ENCODE measurements at regions not wholly inside any gene's neighbourhood (a gene's known extent, or its start where the extent isn't known, plus 50 kb on each side); places are given as distances from the start of the nearest gene placed in this dataset.
"Not testable (repeated sequence)": the region's sequence is repeated elsewhere in the genome, so short reads cannot be mapped to it uniquely, and the experiment has no call there.

DNA sequence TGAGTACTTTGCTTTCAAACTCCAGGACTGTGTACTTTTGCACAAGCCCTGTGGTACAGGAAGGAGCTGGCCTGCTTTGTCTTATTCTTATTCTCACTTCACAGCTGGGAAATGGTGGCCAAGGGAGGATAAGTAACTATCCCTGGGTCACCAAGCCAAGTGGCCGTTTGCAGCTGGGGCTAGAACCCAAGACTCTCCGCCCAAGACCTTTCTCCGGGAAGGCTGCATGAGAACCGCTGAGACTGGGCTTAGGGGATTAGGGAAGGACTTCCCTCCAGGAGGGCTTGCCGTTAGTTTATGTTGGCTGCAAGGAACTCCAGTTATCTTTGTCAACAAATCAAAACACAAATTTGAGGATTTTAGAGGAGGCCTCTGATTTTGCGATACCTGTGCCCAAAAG lies 109.5 kb upstream of the ADRA1D start:
- DNase-seq (ENCODE audit: low read depth in 2 of 2): no peak

- DNase-seq (ENCODE audit: low read depth in 2 of 2): no peak
Observed at GRCh38 chr20:4352348-4352747, 103.3 kb upstream of the ADRA1D start.

DNA sequence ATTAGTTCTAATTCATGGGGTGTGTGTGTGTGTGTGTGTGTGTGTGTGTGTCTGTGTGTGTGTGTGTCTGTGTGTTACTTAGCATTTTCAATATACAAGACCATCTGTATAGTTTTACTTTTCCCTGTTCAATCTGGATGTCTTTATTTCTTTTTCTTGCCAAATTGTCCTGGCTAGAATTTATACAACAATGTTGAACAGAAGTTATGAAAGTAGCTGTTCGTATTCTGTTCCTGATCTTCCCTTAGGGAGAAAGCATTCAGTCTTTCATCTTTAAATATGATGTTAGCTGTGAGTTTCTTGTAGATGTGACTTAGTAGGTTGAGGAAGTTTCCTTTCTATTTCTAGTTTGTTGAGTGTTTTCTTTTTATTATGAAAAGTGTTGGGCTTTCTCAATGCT lies 101.0 kb upstream of the ADRA1D start:
- DNase-seq (ENCODE audit: low read depth in 2 of 2): no peak

- no peak for DNase-seq (ENCODE audit: low read depth in 2 of 2)
Observed at GRCh38 chr20:4344670-4345069, 95.6 kb upstream of the ADRA1D start.

DNA sequence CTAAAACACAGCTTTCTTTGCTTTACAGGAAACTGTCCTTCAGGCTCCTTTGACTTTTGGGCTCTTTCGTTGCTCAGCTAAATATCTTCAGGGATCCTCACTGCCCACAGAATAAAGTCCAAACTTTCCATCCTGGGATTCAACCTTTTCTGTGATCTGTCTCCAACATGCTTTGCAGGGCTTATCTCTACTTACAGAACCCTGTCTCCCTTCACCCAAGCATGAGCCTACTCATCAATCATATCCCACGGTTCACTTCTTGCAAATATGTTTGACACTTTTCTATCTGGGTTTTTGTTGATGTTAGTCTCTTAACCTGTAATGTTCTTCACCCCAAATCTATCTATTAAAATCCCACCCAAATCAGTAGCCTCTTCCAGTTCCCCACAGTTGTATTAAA lies 93.5 kb upstream of the ADRA1D start:
- DNase-seq (ENCODE audit: low read depth in 2 of 2): no peak

GRCh38 chr20:4341804-4342485 lies 92.9 kb upstream of the ADRA1D start:
- DNase-seq (ENCODE audit: low read depth in 2 of 2): no peak

GRCh38 chr20:4335722-4336121 lies 86.6 kb upstream of the ADRA1D start:
- DNase-seq (ENCODE audit: low read depth in 2 of 2): no peak

GRCh38 chr20:4332121-4332860 lies 83.2 kb upstream of the ADRA1D start:
- no peak for DNase-seq (ENCODE audit: low read depth in 2 of 2)

GRCh38 chr20:4330011-4330410 lies 80.9 kb upstream of the ADRA1D start:
- DNase-seq (ENCODE audit: low read depth in 2 of 2): no peak

DNA sequence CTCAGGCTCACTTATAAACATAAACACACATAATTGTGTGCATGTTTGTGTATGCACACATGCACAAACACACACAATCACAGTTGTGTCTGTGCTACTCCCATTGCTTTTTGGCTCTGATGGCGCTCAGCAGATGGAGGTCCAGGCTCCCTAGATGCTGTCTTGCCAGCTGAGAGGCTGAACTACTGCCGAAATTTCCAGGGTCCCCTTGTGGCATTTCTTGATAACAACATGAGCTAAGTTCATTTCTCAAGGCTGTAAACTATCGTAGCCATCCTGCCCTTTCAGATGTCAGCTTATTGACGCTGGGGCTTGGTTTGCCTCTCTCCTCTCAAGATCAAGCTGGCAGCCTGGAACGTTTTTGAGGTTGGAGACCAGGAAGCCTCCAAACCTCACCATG lies 80.1 kb upstream of the ADRA1D start:
- no peak for DNase-seq (ENCODE audit: low read depth in 2 of 2)

DNA sequence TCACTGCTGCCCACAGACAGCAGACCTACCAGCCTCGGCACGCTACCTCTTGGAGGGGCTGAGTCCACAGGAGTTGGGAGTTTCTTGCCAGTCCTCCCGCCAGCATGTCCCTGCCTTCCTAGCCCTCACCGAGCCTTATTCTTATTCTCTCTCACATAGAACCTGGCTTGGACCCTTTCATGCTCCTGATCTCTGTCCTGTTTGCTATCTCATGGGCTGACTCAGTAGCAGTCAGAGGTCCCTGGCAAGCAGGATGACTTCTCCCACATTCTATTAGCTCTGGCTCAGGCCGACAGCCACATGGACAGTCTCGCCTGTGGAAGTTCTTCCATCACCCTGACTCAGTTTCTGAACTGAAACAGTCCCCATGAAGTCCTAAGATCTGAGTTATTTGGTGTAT lies 79.5 kb upstream of the ADRA1D start:
- DNase-seq (ENCODE audit: low read depth in 2 of 2): no peak

DNA sequence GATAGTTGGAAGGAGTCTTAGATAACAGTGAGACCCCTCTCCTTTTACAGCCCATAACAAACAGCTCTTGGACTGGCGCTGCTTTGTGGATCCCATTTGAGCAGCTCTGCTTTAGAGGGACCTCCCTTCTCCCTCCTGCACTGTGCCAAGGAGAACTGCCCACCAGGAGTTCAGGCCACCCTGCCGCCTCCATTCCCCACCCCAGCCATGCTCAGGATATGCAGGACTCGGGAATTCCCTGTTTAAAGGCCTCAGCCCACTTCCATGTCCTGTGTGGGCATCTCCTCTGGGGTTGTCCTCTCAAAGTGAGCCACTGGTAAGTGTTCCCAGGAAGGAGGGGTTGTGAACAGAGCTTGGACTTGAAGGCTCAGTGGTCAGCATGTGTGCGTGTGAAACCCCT lies 78.9 kb upstream of the ADRA1D start:
- no peak for DNase-seq (ENCODE audit: low read depth in 2 of 2)

GRCh38 chr20:4326195-4327065 lies 77.3 kb upstream of the ADRA1D start:
- no peak for DNase-seq (ENCODE audit: low read depth in 2 of 2)

- DNase-seq (ENCODE audit: low read depth in 2 of 2): no peak
Observed at GRCh38 chr20:4325548-4326187, 76.6 kb upstream of the ADRA1D start.

DNA sequence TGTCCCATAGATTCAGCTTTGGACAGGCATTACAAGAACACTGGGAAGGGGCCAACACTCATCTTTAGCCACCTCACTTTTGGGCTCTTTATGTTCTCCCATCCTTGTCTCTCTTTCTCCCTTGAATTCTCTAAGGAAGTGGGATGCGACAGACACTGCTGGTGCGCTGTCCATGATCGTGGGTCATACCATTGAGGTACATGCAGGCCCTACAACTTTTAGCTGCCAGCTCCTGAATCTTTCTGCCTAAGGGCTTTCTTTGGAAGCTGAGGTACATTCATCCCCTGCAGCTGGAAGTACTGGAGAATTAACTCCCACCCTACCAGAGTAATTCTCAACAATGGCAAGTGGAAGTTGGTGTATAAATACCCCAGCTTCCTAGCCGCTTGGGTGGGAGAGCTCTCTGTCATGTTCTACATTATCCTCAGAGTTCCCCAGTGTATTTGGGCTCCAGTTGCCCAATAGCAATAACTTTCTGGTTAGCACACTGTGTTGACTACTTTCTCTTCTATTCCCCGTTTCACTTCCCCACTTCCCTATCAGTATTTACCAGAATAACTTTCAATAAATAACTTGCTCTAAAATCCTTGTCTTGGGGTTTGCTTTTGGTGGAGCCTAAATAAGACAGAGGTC lies 75.6 kb upstream of the ADRA1D start:
- no peak for DNase-seq (ENCODE audit: low read depth in 2 of 2)

DNA sequence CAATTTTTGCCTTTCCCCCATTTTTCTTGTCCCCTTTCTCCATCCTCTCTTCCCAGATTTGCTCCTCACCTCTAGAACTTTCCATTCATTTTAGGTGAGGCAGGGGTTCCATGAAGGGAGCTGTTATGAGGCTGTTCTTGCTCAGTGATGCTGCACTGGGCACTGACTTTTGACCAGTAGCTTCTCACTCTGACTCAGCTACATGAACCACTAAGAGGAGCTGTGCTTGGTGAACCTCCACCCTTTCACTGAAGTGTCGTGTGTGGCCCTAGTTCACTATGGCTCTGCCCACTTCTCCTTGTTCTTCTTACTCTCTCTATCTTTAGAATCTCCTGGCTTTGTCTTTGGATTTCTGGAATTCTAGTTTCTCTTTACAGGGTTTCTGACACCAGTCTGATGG lies 73.4 kb upstream of the ADRA1D start:
- DNase-seq (ENCODE audit: low read depth in 2 of 2): no peak

GRCh38 chr20:4320291-4320690 lies 71.2 kb upstream of the ADRA1D start:
- DNase-seq (ENCODE audit: low read depth in 2 of 2): no peak

- DNase-seq (ENCODE audit: low read depth in 2 of 2): no peak
Observed at GRCh38 chr20:4318891-4319290, 69.8 kb upstream of the ADRA1D start.

DNA sequence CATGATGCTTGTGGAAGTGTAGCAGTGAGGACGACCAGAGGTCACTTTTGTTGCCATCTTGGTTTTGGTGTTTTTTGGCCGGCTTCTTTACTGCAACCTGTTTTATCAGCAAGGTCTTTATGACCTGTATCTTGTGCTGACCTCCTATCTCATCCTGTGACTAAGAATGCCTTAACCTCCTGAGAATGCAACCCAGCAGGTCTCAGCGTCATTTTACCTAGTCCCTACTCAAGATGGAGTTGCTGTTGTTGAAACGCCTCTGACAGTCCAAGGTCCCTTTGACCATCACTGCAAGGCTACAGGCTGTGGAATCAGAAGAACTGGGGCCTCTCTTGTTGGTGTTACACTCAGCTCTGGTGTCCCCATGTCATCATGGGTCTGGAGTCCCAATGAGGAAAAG lies 61.5 kb upstream of the ADRA1D start:
- DNase-seq (ENCODE audit: low read depth in 2 of 2): not testable (repeated sequence)

- DNase-seq (ENCODE audit: low read depth in 2 of 2): no peak
Observed at GRCh38 chr20:4306206-4306605, 57.1 kb upstream of the ADRA1D start.

DNA sequence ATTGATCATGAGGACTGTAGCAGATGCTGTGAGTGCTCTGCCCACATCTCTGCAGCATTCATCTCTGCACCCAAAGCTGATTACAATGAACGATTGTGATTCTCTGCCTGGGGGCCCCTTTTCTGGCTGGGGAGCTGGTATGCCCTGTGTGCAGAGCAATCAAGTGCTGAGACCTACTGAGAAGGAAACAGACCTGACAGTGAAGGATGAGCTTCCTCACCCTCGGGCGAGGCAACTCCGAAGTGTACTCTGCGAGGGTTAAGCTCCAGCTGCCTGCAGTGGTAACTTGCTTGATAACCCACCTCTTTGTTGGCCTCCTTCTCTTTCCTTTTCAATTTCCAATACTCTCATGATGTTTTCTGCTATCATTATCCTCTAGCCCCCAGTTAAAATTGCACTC lies 56.0 kb upstream of the ADRA1D start:
- DNase-seq (ENCODE audit: low read depth in 2 of 2): no peak

DNA sequence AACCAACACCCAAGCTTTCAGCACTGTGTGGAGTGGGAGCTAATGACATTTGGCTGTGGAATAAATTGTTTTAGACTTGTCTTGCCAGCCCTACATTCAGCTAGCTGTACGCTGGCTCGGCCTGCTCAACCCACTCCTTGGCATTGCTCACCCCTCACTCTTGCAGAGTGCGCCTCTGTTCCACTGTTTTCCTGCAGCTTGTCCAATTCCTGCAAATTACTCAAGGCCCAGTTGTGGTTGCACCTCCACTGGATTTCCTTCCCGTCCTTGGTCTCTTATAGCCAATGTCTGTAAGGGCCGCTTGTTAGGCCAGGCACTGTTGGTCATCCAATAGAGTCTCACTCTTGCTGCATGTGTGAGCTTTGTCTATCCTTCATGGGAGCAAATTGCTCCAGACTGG lies 55.5 kb upstream of the ADRA1D start:
- DNase-seq (ENCODE audit: low read depth in 2 of 2): no peak

Data from stimulated activated CD4-positive, alpha-beta T cell treated with anti-CD3 and anti-CD28 coated beads, Interleukin-15, amount 100 ng/mL, for 48 hours (primary cell).